H1 (cell line): ENCODE measurements at regions not wholly inside any gene's neighbourhood (a gene's known extent, or its start where the extent isn't known, plus 50 kb on each side); places are given as distances from the start of the nearest gene placed in this dataset.

Experiments
- CTCF ChIA-PET: fragments of 300-600 bp; sonication (Branson Sonifier 250); formaldehyde crosslinking; loops from one replicate; lab custom pipeline; 2021; ENCODE audit not compliant: partially characterized antibody; lab: Charles Lee
- POLR2A ChIA-PET: fragments of 300-600 bp; sonication (Branson Sonifier 250); formaldehyde crosslinking; loops from one replicate; lab custom pipeline; 2021; ENCODE audit warnings: inconsistent platforms; ENCODE audit not compliant: partially characterized antibody; lab: Charles Lee
- DNase-seq, 2 experiments: peaks; one replicate each; pipeline versions ENCODE4 v3.0.0 to v3.0.0-alpha.2; 2010 to 2022; ENCODE audit warnings: low spot score in 2 of 2, low read depth in 1 of 2, mixed read lengths in 1 of 2
- FAIRE-seq: peaks from 2 replicates; lab custom pipeline; 2011; peaks lifted over from hg19 to GRCh38; lab: Jason Lieb, UNC
- H2AFZ ChIP-seq: 2 replicates; pipeline ENCODE4 v1.8.1; 2012; ENCODE audit warnings: low read length, inconsistent platforms
- H2AK5ac ChIP-seq: 2 replicates; pipeline ENCODE4 v1.6.1; 2013; ENCODE audit warnings: low read depth, low read length
- H2BK120ac ChIP-seq: replicated peaks from 2 replicates; pipeline ENCODE3; 2013; ENCODE audit warnings: low read depth, low read length, inconsistent platforms
- H2BK12ac ChIP-seq: 2 replicates; pipeline ENCODE4 v1.6.1; 2013; ENCODE audit warnings: low read depth, low read length
- H2BK15ac ChIP-seq: 2 replicates; pipeline ENCODE4 v1.6.1; 2013; ENCODE audit warnings: low read length
- H2BK20ac ChIP-seq: 2 replicates; pipeline ENCODE4 v1.6.1; 2013; ENCODE audit warnings: low read length
- H2BK5ac ChIP-seq: 2 replicates; pipeline ENCODE4 v1.6.1; 2013; ENCODE audit warnings: low read depth, low read length
- H3K14ac ChIP-seq: 2 replicates; pipeline ENCODE4 v1.6.1; 2013; ENCODE audit warnings: inconsistent platforms; ENCODE audit not compliant: insufficient read length
- H3K18ac ChIP-seq: 2 replicates; pipeline ENCODE4 v1.6.1; 2013; ENCODE audit warnings: low read length; ENCODE audit errors: extremely low read depth
- H3K23ac ChIP-seq: 2 replicates; pipeline ENCODE4 v1.6.1; 2013; ENCODE audit warnings: inconsistent platforms; ENCODE audit not compliant: insufficient read length
- H3K23me2 ChIP-seq: 2 replicates; pipeline ENCODE4 v1.6.1; 2013; ENCODE audit warnings: low read depth, low read length
- H3K27ac ChIP-seq: 2 replicates; pipeline ENCODE4 v1.6.1; 2011; ENCODE audit warnings: low read depth, low read length, inconsistent platforms
- H3K27me3 ChIP-seq, 4 experiments: replicated peaks in 1 of 4; 1 replicate in 1 of 4; 2 replicates in 3 of 4; pipeline versions ENCODE4 v1.6.1 to v1.8.1; 2011 to 2013; ENCODE audit warnings: low read length in 3 of 4, mild to moderate bottlenecking in 3 of 4, inconsistent platforms in 2 of 4, mixed read lengths in 2 of 4, moderate library complexity in 1 of 4; ENCODE audit not compliant: control insufficient read depth in 3 of 4, insufficient read depth in 3 of 4; ENCODE audit errors: extremely low read depth in 1 of 4
- H3K36me3 ChIP-seq, 4 experiments: 2 replicates each; pipeline versions ENCODE4 v1.6.1 to v1.8.1; 2011 to 2013; ENCODE audit warnings: mild to moderate bottlenecking in 4 of 4, low read length in 3 of 4, moderate library complexity in 2 of 4, control low read depth in 1 of 4, inconsistent platforms in 1 of 4; ENCODE audit not compliant: insufficient read depth in 4 of 4, control insufficient read depth in 2 of 4
- H3K4ac ChIP-seq: replicated peaks from 2 replicates; pipeline ENCODE3; 2013; ENCODE audit warnings: low read length, low read depth, mixed read lengths, inconsistent platforms; ENCODE audit not compliant: insufficient read length
- H3K4me1 ChIP-seq, 4 experiments: replicated peaks in 1 of 4; 1 replicate in 1 of 4; 2 replicates in 3 of 4; pipeline versions ENCODE4 v1.6.1 to v1.8.1; 2011 to 2013; ENCODE audit warnings: low read length in 3 of 4, inconsistent platforms in 2 of 4, mixed read lengths in 1 of 4; ENCODE audit not compliant: insufficient read depth in 4 of 4, control insufficient read depth in 3 of 4
- H3K4me2 ChIP-seq, 2 experiments: 2 replicates each; pipeline versions ENCODE4 v1.6.1 to v1.8.1; 2011 to 2013; ENCODE audit warnings: low read depth in 2 of 2, low read length in 2 of 2, control low read depth in 1 of 2, inconsistent platforms in 1 of 2, mild to moderate bottlenecking in 1 of 2; ENCODE audit not compliant: insufficient read depth in 1 of 2
- H3K4me3 ChIP-seq, 4 experiments: fragments of 200-600, 300-600 bp in 1 of 4; sonication (generic), shearing (Covaris generic), sonication (Bioruptor Twin) in 1 of 4; 2 replicates each; pipeline versions ENCODE4 v1.5.1 to v1.8.1; 2011 to 2016; ENCODE audit warnings: low read length in 4 of 4, low read depth in 3 of 4, control low read depth in 2 of 4, inconsistent platforms in 2 of 4, mild to moderate bottlenecking in 2 of 4, mixed read lengths in 1 of 4, moderate library complexity in 1 of 4; ENCODE audit not compliant: insufficient read depth in 2 of 4; ENCODE audit errors: extremely low read depth in 1 of 4
- H3K56ac ChIP-seq: replicated peaks from 2 replicates; pipeline ENCODE3; 2013; ENCODE audit warnings: low read depth, mild to moderate bottlenecking, mixed read lengths, low read length, inconsistent platforms; ENCODE audit not compliant: insufficient read length
- H3K79me1 ChIP-seq: 2 replicates; pipeline ENCODE4 v1.6.1; 2013; ENCODE audit warnings: low read depth, low read length, control low read depth
- H3K79me2 ChIP-seq, 2 experiments: 2 replicates each; pipeline versions ENCODE4 v1.6.1 to v1.8.1; 2012 to 2013; ENCODE audit warnings: low read length in 2 of 2, mild to moderate bottlenecking in 2 of 2, inconsistent platforms in 1 of 2; ENCODE audit not compliant: insufficient read depth in 2 of 2, control insufficient read depth in 1 of 2
- H3K9ac ChIP-seq, 4 experiments: replicated peaks in 1 of 4; 1 replicate in 1 of 4; 2 replicates in 3 of 4; pipeline versions ENCODE4 v1.6.1 to v1.8.1; 2011 to 2013; ENCODE audit warnings: low read depth in 3 of 4, low read length in 3 of 4, control low read depth in 2 of 4, mild to moderate bottlenecking in 2 of 4, moderate library complexity in 2 of 4, inconsistent platforms in 1 of 4; ENCODE audit errors: extremely low read depth in 1 of 4
- H3K9me3 ChIP-seq, 2 experiments: 2 replicates each; pipeline versions ENCODE4 v1.6.1 to v1.8.1; 2012 to 2013; ENCODE audit warnings: mild to moderate bottlenecking in 2 of 2, moderate library complexity in 2 of 2, control low read depth in 1 of 2, inconsistent platforms in 1 of 2, low read depth in 1 of 2, low read length in 1 of 2, mixed read lengths in 1 of 2; ENCODE audit not compliant: insufficient read depth in 2 of 2
- H4K20me1 ChIP-seq, 2 experiments: replicated peaks in 1 of 2; 2 replicates each; pipeline versions ENCODE3 to v1.8.1; 2011 to 2013; ENCODE audit warnings: inconsistent platforms in 2 of 2, low read length in 2 of 2, mild to moderate bottlenecking in 1 of 2; ENCODE audit not compliant: insufficient read depth in 2 of 2, control insufficient read depth in 1 of 2
- H4K5ac ChIP-seq: 2 replicates; pipeline ENCODE4 v1.6.1; 2013; ENCODE audit warnings: low read length, low read depth, mixed read lengths, inconsistent platforms; ENCODE audit not compliant: insufficient read length
- H4K8ac ChIP-seq: 2 replicates; pipeline ENCODE4 v1.8.0; 2013; ENCODE audit warnings: mild to moderate bottlenecking, moderate library complexity, low read length, inconsistent platforms; ENCODE audit not compliant: insufficient read depth; ENCODE audit errors: extremely low read depth
- H4K91ac ChIP-seq: replicated peaks from 2 replicates; pipeline ENCODE3; 2013; ENCODE audit warnings: low read length, mixed read lengths, inconsistent platforms; ENCODE audit not compliant: insufficient read length
- JUND ChIP-seq: IDR thresholded peaks from 2 replicates; pipeline ENCODE4 v1.6.1; 2011; ENCODE audit warnings: mild to moderate bottlenecking, improper control_type of control experiment, low read length
- RFX5 ChIP-seq: IDR thresholded peaks from 2 replicates; pipeline ENCODE4 v1.6.1; 2011; ENCODE audit warnings: low read depth, low read length, improper control_type of control experiment, borderline replicate concordance
- TAF7 ChIP-seq: optimal IDR thresholded peaks from 2 replicates; pipeline ENCODE3; 2011; ENCODE audit warnings: low read depth, mild to moderate bottlenecking, inconsistent platforms, low read length, moderate library complexity, borderline replicate concordance
- TEAD4 ChIP-seq: IDR thresholded peaks from 2 replicates; pipeline ENCODE4 v1.6.1; 2012; ENCODE audit warnings: low read depth, low read length, inconsistent platforms, mixed read lengths
- WGBS, 2 experiments: shearing (Covaris generic) in 1 of 2; methylation state at CpG; one replicate each; pipeline versions ENCODE4 v1.1.6 to v1.1.7; 2013 to 2015; ENCODE audit warnings: low lambda C conversion rate in 2 of 2, mixed read lengths in 2 of 2, inconsistent platforms in 1 of 2, low coverage in 1 of 2, missing lambda C conversion rate in 1 of 2; ENCODE audit not compliant: insufficient replicate concordance in 2 of 2, insufficient coverage in 1 of 2, insufficient read length in 1 of 2; ENCODE audit errors: extremely low coverage in 1 of 2, missing lambda C conversion rate in 1 of 2; 5-methylcytosine and 5-hydroxymethylcytosine counted together

DNA sequence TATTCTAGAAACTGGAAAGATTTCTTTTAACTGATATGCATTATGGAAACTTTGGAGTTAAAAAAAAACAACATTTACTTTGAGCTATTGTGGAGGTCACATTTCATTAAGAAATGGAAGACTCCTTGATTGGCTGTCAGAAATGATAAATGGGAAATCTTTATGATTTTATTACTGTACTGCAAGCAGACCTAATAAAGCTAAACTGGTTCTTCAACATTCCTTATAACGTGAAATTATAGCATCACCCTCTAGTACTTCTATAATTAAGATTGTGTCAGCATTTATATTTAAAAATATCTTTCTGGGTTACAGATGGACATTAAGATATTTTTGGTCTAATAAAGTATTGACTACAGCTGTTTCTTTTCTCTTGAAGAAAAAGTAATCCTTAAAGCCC, 213.8 kb upstream of the PACRGL start:
- FAIRE-seq, result no peak
- no peak overlapping the region for H2AK5ac ChIP-seq
- POLR2A ChIA-PET, result no interaction called here

More for the DNA sequence above, 213.8 kb upstream of the PACRGL start:
- no peak overlapping the region for H4K5ac ChIP-seq
- H2BK5ac ChIP-seq, result no peak overlapping the region
- no peak overlapping the region for H2BK120ac ChIP-seq
- no peak overlapping the region for H3K4me3 ChIP-seq
- no peak overlapping the region for H3K14ac ChIP-seq
- H3K23ac ChIP-seq, result no peak overlapping the region
- CTCF ChIA-PET, result interaction anchor here (0.7 to 2.2 kb wide), 3 partner anchors 26 to 197 kb away, joined by 3 to 7 read pairs (median 3); no protein-coding TSS in a partner anchor
- H3K27ac ChIP-seq, result no peak overlapping the region
- H4K8ac ChIP-seq, result no peak overlapping the region
- no peak overlapping the region for H3K4ac ChIP-seq
- no peak overlapping the region for H2BK12ac ChIP-seq
- no peaks in the 10 kb centered on the region for H3K79me2 ChIP-seq
- no peak overlapping the region for H2BK20ac ChIP-seq
- H3K9ac ChIP-seq, result no peak overlapping the region
- WGBS, 2 experiments, result 100% methylated on average over 1 of the region's 1 CpG; no CpG with 5 or more reads in 1 of the 2 experiments
- TF ChIP-seq RFX5, result no peak
- no peak for TF ChIP-seq TAF7
- no peak for TF ChIP-seq TEAD4
- TF ChIP-seq JUND, result no peak
- H3K36me3 ChIP-seq, result no peaks in the 10 kb centered on the region
- no peaks in the 10 kb centered on the region for H3K79me1 ChIP-seq
- H4K91ac ChIP-seq, result no peak overlapping the region
- H4K20me1 ChIP-seq, result no peaks in the 10 kb centered on the region
- no peaks in the 10 kb centered on the region for H3K4me1 ChIP-seq
- H3K56ac ChIP-seq, result no peak overlapping the region
- H3K23me2 ChIP-seq, result no peaks in the 10 kb centered on the region
- no peaks in the 10 kb centered on the region for H3K27me3 ChIP-seq
- no peak overlapping the region for H2BK15ac ChIP-seq
- no peak overlapping the region for H2AFZ ChIP-seq
- H3K18ac ChIP-seq, result no peak overlapping the region
- DNase-seq, result no peak
- no peaks in the 10 kb centered on the region for H3K9me3 ChIP-seq
- H3K4me2 ChIP-seq, result no peak overlapping the region
